NCI-H146 treated with DMSO at 0.1 percent for 48 hours (cell line): ENCODE measurements at regions not wholly inside any gene's neighbourhood (a gene's known extent, or its start where the extent isn't known, plus 50 kb on each side); places are given as distances from the start of the nearest gene placed in this dataset.

Experiments used
- DNase-seq: peaks from one replicate; lab custom pipeline; 2025; ENCODE audit not compliant: unreplicated experiment; lab: John Stamatoyannopoulos, UW

GRCh38 chr2:239581352-239581901, 180.6 kb upstream of the HDAC4 start:
- DNase-seq, result no peak

- no peak for DNase-seq
Measured at GRCh38 chr2:239580199-239580527, 179.3 kb upstream of the HDAC4 start.

DNA sequence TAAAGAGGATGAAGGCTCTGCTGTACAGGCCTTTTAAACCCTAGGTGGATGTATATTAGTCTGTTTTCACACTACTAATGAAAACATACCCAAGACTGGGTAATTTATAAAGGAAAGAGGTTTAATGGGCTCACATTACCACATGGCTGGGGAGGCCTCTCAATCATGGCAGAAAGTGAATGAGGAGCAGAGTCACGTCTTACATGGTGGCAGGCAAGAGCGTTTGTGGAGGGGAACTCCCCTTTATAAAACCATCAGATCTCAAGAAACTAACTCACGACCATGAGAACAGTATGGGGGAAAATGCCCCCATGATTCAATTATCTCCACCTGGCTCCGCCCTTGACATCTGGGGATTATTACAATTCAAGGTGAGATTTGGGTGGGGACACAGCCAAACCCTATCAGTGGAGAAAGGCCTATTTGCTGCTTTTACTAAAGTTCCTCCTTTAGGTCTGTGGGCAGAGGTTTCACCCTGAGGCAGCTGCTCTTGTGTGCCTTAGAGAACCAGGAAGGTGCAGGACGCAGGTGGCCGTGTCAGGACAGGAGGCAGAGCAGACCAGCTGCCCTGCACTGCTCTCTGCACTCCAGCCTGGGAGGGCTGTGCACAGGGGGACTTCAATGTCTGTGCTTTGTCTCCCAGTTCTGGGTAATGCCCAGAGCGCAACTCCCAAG, 178.8 kb upstream of the HDAC4 start:
- DNase-seq, result no peak

GRCh38 chr2:239579081-239579480, 178.3 kb upstream of the HDAC4 start:
- no peak for DNase-seq

DNA sequence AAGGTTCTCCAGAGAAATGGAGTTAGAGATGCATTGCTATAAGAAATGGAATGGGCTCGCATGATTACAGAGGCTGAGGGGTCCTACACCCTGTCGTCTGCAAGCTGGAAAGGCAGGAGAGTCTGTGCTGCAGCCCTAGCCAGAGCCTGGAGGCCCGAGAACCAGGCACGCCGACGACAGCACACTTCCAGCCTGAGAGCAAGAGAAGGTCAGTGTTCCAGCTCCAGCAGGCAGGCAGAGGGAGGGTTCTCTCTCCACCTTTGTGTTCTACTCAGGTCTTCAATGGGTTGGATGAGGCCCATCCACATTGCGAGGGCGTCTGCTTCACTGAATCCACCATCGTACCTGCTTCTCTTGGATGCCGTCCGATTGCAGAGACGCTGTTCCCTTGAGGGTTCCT, 177.6 kb upstream of the HDAC4 start:
- DNase-seq, result no peak

GRCh38 chr2:239577935-239578334, 177.1 kb upstream of the HDAC4 start:
- DNase-seq, result no peak

DNA sequence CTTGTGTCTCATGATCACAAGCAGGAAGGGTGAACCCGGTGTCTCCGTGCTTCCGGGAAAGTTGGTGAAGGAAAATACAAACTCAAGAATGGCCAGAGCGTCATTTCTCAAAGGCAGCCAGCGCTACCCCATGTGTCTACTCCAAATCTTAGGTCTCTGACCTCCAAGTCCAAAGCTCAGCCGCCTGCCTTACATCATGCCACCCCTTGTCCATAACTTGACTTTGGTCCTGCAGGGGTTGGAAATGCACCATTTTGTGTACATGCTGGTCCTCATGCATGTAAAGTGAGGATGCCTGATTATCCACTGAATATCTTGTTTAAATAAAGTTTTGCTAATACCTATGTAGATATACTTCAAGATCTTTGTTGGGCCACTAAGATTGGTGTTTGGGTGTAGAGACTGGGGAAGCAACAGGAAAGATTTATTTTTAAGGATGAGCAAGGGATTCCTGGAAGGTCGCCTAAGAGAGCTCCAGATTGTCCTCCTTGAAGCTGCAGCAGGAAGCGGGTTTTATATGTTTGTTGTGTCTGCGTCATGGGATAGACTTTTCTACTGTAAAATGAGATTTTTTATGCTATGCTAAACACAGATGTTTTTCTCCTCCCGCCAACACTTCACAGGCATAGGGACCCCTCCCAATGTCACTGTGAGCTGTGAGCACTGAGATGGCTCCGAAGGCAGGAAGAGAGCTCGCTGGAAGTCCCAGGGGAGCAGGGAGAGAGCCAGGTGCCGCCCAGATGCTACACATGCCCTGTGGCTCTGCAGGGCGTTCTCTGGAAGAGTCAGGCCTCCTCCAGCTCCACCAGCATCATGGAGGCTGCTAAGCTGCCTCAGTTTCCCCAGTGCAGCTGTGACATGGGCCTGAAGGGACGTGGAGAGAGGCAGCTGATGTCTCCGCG, 176.2 kb upstream of the HDAC4 start:
- no peak for DNase-seq

GRCh38 chr2:239575931-239576445, 175.2 kb upstream of the HDAC4 start:
- DNase-seq, result no peak

- no peak for DNase-seq
Measured at GRCh38 chr2:239574434-239575156, 173.8 kb upstream of the HDAC4 start.

GRCh38 chr2:239574054-239574433, 173.2 kb upstream of the HDAC4 start:
- DNase-seq, result no peak

DNA sequence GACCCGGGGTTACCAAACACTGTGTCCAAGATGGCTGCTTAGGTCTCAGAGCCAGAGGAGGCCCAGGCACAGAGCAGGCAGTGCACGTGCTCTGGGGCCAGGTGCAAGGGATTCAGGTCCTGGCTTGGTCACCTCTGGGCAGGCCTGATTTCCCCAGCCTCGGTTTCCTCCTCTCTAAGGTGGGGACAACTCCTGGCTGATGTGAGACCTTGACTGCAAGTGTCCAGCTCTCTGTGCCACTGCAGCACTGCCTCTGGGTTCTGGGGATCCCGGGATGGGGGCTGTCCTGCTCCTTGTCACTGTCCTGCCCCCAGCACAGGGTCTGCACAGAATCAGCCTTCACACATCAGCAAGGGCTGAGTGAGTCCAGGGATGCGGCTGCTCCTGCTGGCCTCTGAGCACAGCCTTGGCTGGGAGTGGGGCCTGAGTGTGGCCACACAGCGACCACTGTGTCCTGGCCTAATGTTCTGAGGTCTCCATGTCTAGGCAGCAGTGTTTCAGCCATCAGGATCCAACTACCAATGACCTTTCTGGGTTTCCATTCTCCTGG, 170.2 kb upstream of the HDAC4 start:
- DNase-seq, result no peak

DNA sequence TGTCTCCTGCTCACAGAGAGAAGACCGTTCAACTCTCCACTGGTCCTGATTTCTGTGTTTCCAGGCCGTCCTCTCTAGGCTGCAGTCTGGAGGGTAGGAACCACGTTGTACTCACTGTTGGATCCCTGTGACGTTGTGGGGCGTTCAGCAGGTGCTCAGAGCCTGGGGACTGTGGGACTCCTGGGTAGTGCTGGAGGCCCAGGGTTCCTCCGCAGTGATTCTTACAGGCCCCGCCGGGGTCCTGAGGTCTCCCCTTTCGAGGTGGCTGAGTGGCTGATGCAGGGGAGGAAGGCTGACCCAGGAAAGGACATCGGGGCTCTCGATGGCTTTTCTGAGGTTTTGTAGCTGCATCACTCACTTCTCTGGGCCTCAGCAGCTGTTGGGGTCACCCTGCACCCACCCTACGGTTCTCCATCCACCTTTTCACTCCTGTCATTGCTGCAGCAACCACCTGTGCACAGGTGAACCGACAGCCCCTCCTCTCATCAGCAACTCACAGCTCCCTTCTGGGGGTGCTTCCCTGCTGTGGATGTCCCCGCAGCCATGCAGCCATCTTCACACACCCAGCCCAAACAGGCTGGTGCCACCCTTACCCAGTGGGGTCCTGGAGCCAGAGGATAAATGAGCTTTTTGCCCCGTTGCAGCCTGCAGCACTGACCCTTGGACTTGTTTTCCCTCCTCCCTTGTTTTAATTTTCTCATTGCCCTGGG, 169.6 kb upstream of the HDAC4 start:
- DNase-seq, result no peak

DNA sequence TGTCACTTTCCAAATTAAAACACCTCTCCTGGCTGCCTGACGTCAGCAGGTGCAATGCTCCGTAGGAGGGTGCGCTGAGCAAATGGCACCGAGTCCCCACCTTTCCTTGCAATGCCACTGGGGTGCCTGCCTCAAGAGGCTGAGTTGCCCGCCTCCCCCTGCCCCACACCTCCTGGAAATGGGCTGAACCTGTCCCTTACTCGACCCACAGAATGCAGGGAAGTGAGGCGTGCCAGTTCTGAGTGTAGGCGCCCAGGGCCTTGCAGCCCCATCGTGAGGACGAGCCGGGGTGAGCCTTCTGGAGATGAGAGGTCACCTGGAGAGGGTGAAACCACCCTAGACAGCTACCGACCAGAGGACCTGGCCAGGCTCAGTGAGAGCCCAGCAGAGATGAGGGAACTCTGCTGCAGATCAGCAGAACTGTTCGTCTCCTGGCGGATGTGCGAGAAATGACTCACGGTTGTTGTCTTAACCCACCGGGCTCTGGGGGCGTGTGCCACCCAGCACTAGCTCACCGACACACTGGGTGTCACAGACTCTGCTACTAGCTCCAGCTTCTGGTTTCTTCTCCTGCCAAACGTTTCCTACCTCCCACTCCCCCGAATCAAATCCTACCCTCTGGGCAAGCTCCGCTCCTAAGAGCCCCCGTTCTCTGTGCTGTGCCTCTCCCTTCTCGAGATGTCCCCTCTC, 168.7 kb upstream of the HDAC4 start:
- no peak for DNase-seq

- no peak for DNase-seq
Measured at GRCh38 chr2:239568601-239569000, 167.8 kb upstream of the HDAC4 start.

- no peak for DNase-seq
Measured at GRCh38 chr2:239567786-239568185, 167.0 kb upstream of the HDAC4 start.

DNA sequence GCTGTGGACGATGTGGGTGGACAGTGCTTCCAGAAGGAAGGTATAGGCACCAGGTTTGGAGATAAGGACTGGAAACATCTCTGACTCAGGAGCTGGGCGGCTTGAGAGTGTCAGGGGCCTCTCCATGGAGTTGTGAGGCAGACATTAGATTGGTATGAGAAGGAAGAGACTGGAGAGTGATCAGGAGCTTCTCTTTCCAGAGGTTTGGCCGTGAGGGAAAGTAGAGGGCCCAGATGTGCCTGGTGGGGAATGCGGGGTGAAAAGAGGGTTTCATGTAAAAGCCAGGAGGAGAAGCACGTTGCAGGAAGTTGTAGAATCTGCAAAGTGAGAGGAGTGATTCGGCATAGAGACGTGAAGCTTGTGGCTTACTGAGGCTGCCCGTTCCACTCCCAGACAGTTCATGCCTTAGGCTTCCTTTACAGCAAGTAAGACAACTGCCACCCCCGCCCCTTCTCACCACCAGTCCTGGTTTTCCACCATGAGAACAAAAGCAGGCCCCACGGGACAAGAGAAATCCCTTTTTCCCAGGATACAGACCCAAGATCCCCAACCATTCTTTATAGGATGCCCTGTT, 166.3 kb upstream of the HDAC4 start:
- DNase-seq, result no peak

- DNase-seq, result no peak
Measured at GRCh38 chr2:239566162-239566994, 165.6 kb upstream of the HDAC4 start.

DNA sequence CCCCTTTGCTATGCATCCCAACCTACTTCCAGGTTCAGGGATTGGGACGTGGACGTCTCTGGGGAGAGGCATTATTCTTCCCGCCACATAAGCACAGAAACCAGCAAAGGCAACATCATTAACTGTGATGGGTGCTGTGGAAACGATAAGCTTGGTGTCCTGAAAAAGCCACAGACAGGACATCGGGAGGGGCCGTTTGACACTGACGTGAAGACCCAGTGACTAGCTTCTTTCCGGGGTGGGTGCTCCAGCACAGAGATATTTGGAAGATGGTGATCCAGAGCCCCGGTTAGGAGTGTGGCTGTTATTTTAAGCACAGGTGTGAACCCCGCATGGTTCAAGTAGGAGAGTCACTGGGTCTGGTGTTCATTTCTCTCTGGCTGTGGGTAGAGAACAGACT, 163.8 kb upstream of the HDAC4 start:
- no peak for DNase-seq

DNA sequence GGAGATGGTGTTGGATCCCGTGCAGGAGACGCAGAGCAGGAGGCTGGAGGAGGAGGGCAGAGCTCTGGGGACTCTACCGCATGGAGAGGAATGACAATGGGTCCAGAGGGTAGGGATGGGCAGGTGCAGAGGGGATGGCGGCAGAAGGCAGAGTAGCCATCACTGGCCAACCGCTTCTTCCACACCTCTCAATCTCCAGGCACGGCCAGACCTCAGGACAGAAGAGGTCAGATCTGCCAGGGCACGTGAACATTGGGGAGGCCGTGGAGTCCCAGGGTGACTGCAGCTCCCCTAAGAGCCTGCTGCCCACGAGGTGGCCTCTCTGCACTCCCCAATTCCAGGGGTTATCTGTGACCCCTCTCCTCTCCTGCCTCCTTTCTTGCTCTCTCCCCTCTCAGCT, 162.7 kb upstream of the HDAC4 start:
- DNase-seq, result no peak
